Testis (tissue), 2 donors: ENCODE measurements at regions not wholly inside any gene's neighbourhood (a gene's known extent, or its start where the extent isn't known, plus 50 kb on each side); places are given as distances from the start of the nearest gene placed in this dataset.

Experiments
- POLR2A ChIP-seq: fragments of 450-650 bp; IDR thresholded peaks from one replicate; pipeline ENCODE4 v1.6.1; 2017; ENCODE audit warnings: antibody characterized with exemption, mild to moderate bottlenecking, moderate library complexity
- TF ChIP-seq, protein P1 (sequence below), 3 experiments: fragments of 450-650 bp in 2 of 3; fragments of 200-600 bp in 1 of 3; sonication (generic) in 1 of 3; IDR thresholded peaks; one replicate each; pipeline ENCODE4 v1.5.1; 2016 to 2019; ENCODE audit warnings: antibody characterized with exemption in 3 of 3, mild to moderate bottlenecking in 2 of 3, moderate library complexity in 1 of 3

DNA sequence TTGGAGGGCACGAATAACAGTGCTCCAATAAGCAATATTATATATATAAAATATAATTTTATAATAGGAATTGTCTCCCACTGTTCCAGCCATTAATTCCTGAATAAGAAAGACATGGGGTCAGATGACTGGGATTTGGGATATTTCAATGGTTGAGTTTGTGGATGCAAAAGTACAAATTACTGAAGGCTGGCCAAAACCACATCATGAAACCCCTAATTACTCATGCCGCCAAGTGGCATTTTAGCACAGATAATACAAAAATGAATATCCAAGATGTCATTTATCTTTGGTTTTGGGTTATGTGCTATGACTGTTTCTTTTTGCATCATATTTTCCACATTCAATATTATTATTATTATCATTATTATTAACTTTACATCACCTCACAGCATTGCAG, 261.4 kb upstream of the TBX3 start:
- TF ChIP-seq, protein P1, sequence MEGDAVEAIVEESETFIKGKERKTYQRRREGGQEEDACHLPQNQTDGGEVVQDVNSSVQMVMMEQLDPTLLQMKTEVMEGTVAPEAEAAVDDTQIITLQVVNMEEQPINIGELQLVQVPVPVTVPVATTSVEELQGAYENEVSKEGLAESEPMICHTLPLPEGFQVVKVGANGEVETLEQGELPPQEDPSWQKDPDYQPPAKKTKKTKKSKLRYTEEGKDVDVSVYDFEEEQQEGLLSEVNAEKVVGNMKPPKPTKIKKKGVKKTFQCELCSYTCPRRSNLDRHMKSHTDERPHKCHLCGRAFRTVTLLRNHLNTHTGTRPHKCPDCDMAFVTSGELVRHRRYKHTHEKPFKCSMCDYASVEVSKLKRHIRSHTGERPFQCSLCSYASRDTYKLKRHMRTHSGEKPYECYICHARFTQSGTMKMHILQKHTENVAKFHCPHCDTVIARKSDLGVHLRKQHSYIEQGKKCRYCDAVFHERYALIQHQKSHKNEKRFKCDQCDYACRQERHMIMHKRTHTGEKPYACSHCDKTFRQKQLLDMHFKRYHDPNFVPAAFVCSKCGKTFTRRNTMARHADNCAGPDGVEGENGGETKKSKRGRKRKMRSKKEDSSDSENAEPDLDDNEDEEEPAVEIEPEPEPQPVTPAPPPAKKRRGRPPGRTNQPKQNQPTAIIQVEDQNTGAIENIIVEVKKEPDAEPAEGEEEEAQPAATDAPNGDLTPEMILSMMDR (IDR thresholded peaks at IDR 0.05): no peak
- TF ChIP-seq POLR2A: no peak
